GM12878 (cell line): ENCODE measurements at regions not wholly inside any gene's neighbourhood (a gene's known extent, or its start where the extent isn't known, plus 50 kb on each side); places are given as distances from the start of the nearest gene placed in this dataset.

Experiments used
- CBX5 ChIP-seq: sonication (generic); IDR thresholded peaks from 2 replicates; pipeline ENCODE4 v1.6.1; 2016; ENCODE audit warnings: low read depth, moderate library complexity, mild to moderate bottlenecking, inconsistent platforms
- CEBPB ChIP-seq, 2 experiments: fragments of 150-350 bp in 1 of 2; IDR thresholded peaks; 2 replicates each; pipeline ENCODE4 v1.6.1; 2012 to 2014; ENCODE audit warnings: low read depth in 2 of 2, low read length in 2 of 2, borderline replicate concordance in 1 of 2, inconsistent platforms in 1 of 2
- CHD4 ChIP-seq: fragments of 200-600 bp; sonication (generic); IDR thresholded peaks from 2 replicates; pipeline ENCODE4 v1.6.1; 2016; ENCODE audit warnings: mild to moderate bottlenecking
- EP300 ChIP-seq, 2 experiments: fragments of 150-350 bp in 1 of 2; IDR thresholded peaks; 2 replicates each; pipeline ENCODE4 v1.6.1; 2011 to 2012; ENCODE audit warnings: low read depth in 2 of 2, low read length in 2 of 2, borderline replicate concordance in 1 of 2, improper control_type of control experiment in 1 of 2, inconsistent platforms in 1 of 2; ENCODE audit not compliant: control insufficient read depth in 1 of 2
- EZH2 ChIP-seq: IDR thresholded peaks from 2 replicates; pipeline ENCODE4 v1.6.1; 2012; ENCODE audit warnings: low read depth, mild to moderate bottlenecking, control low read depth, inconsistent platforms, low read length, borderline replicate concordance; ENCODE audit not compliant: control insufficient read depth
- RBBP5 ChIP-seq: fragments of 200-600 bp; sonication (generic); conservative IDR thresholded peaks from 2 replicates; pipeline ENCODE4 v1.6.1; 2016
- RCOR1 ChIP-seq: conservative IDR thresholded peaks from 2 replicates; pipeline ENCODE4 v1.6.1; 2012; ENCODE audit warnings: low read depth, low read length, improper control_type of control experiment
- RUNX3 ChIP-seq: IDR thresholded peaks from 2 replicates; pipeline ENCODE4 v1.6.1; 2012; ENCODE audit warnings: low read length, inconsistent platforms
- SMAD1 ChIP-seq: fragments of 450-650 bp; IDR thresholded peaks from 2 replicates; pipeline ENCODE4 v1.6.1; 2018; ENCODE audit warnings: mild to moderate bottlenecking, low read depth; ENCODE audit not compliant: partially characterized antibody
- TAF1 ChIP-seq: IDR thresholded peaks from 2 replicates; pipeline ENCODE4 v1.6.1; 2011; ENCODE audit warnings: mild to moderate bottlenecking, low read depth, low read length, borderline replicate concordance
- ZNF384 ChIP-seq: IDR thresholded peaks from 2 replicates; pipeline ENCODE4 v1.6.1; 2012; ENCODE audit warnings: low read depth, mild to moderate bottlenecking, low read length, improper control_type of control experiment, borderline replicate concordance
- TF ChIP-seq, protein P1 (sequence below), 3 experiments: IDR thresholded peaks in 2 of 3; conservative IDR thresholded peaks in 1 of 3; 2 replicates each; pipeline ENCODE4 v1.5.1; 2011; ENCODE audit warnings: low read depth in 3 of 3, low read length in 3 of 3, mild to moderate bottlenecking in 3 of 3, control low read depth in 2 of 3, moderate library complexity in 2 of 3, inconsistent platforms in 1 of 3, mixed read lengths in 1 of 3; ENCODE audit not compliant: control insufficient read depth in 2 of 3, insufficient read depth in 1 of 3; ENCODE audit errors: extremely low read depth in 1 of 3
- TF ChIP-seq, protein P2 (sequence below): IDR thresholded peaks from 2 replicates; pipeline ENCODE4 v1.6.1; 2011; ENCODE audit warnings: borderline replicate concordance, low read depth, mild to moderate bottlenecking, moderate library complexity, mixed read lengths, low read length; ENCODE audit not compliant: insufficient read depth; ENCODE audit errors: extremely low read length

- TF ChIP-seq RCOR1 (no peak), EP300 (IDR thresholded peaks at IDR 0.05; ENCODE audit: borderline replicate concordance in 1 of 2, control insufficient read depth in 1 of 2, low read depth in 2 of 2, low read length in 2 of 2) (no peak), TAF1 (no peak), ZNF384 (no peak), CHD4 (no peak), CBX5 (no peak), SMAD1 (no peak), RBBP5 (no peak), CEBPB (IDR thresholded peaks at IDR 0.05; ENCODE audit: borderline replicate concordance in 1 of 2, low read depth in 2 of 2, low read length in 2 of 2) (no peak), EZH2 (no peak), RUNX3 (no peak)
- TF ChIP-seq, protein P1, sequence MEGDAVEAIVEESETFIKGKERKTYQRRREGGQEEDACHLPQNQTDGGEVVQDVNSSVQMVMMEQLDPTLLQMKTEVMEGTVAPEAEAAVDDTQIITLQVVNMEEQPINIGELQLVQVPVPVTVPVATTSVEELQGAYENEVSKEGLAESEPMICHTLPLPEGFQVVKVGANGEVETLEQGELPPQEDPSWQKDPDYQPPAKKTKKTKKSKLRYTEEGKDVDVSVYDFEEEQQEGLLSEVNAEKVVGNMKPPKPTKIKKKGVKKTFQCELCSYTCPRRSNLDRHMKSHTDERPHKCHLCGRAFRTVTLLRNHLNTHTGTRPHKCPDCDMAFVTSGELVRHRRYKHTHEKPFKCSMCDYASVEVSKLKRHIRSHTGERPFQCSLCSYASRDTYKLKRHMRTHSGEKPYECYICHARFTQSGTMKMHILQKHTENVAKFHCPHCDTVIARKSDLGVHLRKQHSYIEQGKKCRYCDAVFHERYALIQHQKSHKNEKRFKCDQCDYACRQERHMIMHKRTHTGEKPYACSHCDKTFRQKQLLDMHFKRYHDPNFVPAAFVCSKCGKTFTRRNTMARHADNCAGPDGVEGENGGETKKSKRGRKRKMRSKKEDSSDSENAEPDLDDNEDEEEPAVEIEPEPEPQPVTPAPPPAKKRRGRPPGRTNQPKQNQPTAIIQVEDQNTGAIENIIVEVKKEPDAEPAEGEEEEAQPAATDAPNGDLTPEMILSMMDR (IDR thresholded peaks at IDR 0.05 in 2 of 3, conservative IDR thresholded peaks at IDR 0.05 in 1 of 3; ENCODE audit: control insufficient read depth in 2 of 3, extremely low read depth in 1 of 3, insufficient read depth in 1 of 3, low read depth in 3 of 3, low read length in 3 of 3) = no peak
- TF ChIP-seq, protein P2, sequence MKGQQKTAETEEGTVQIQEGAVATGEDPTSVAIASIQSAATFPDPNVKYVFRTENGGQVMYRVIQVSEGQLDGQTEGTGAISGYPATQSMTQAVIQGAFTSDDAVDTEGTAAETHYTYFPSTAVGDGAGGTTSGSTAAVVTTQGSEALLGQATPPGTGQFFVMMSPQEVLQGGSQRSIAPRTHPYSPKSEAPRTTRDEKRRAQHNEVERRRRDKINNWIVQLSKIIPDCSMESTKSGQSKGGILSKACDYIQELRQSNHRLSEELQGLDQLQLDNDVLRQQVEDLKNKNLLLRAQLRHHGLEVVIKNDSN = no peak
These were observed 1591.0 kb upstream of the SLC10A2 start for GRCh38 chr13:104657196-104657595.
